Hematopoietic multipotent progenitor cell treated with erythropoietin and hydrocortisone succinate and interleukin-3 and kit ligand, for 17 days (in vitro differentiated cells): ENCODE measurements at regions not wholly inside any gene's neighbourhood (a gene's known extent, or its start where the extent isn't known, plus 50 kb on each side); places are given as distances from the start of the nearest gene placed in this dataset.
"Not testable (repeated sequence)": the region's sequence is repeated elsewhere in the genome, so short reads cannot be mapped to it uniquely, and the experiment has no call there.

ENCODE experiments used
- DNase-seq: peaks from one replicate; pipeline ENCODE4 v3.0.0-alpha.2; 2015; ENCODE audit warnings: low spot score

- DNase-seq: no peak
These were observed 55.1 kb downstream of the SOX9 start for GRCh38 chr17:72175787-72176515.

- DNase-seq: no peak
These were observed 55.7 kb downstream of the SOX9 start for GRCh38 chr17:72176516-72176851.

- no peak for DNase-seq
These were observed 56.3 kb downstream of the SOX9 start for GRCh38 chr17:72176951-72177660.

- no peak for DNase-seq
These were observed 56.9 kb downstream of the SOX9 start for GRCh38 chr17:72177738-72178137.

GRCh38 chr17:72182371-72182873, 61.6 kb downstream of the SOX9 start:
- no peak for DNase-seq

GRCh38 chr17:72183194-72183685, 62.4 kb downstream of the SOX9 start:
- no peak for DNase-seq

GRCh38 chr17:72184805-72185204, 64.0 kb downstream of the SOX9 start:
- DNase-seq: no peak

GRCh38 chr17:72185564-72185963, 64.7 kb downstream of the SOX9 start:
- DNase-seq: no peak

- no peak for DNase-seq
These were observed 66.7 kb downstream of the SOX9 start for GRCh38 chr17:72187556-72187955.

GRCh38 chr17:72188801-72189200, 68.0 kb downstream of the SOX9 start:
- DNase-seq: no peak

- DNase-seq: no peak
These were observed 69.2 kb downstream of the SOX9 start for GRCh38 chr17:72189768-72190593.

GRCh38 chr17:72191356-72191755, 70.5 kb downstream of the SOX9 start:
- no peak for DNase-seq

- DNase-seq: no peak
These were observed 71.3 kb downstream of the SOX9 start for GRCh38 chr17:72191921-72192799.

- no peak for DNase-seq
These were observed 72.0 kb downstream of the SOX9 start for GRCh38 chr17:72192800-72193192.

- DNase-seq: no peak
These were observed 72.7 kb downstream of the SOX9 start for GRCh38 chr17:72193391-72194106.

GRCh38 chr17:72194107-72194440, 73.3 kb downstream of the SOX9 start:
- DNase-seq: not testable (repeated sequence)

GRCh38 chr17:72199256-72199655, 78.4 kb downstream of the SOX9 start:
- no peak for DNase-seq

GRCh38 chr17:72204742-72205141, 83.9 kb downstream of the SOX9 start:
- no peak for DNase-seq

- DNase-seq: no peak
These were observed 84.5 kb downstream of the SOX9 start for GRCh38 chr17:72205357-72205756.

GRCh38 chr17:72205822-72206221, 85.0 kb downstream of the SOX9 start:
- DNase-seq: no peak

GRCh38 chr17:72206376-72206775, 85.6 kb downstream of the SOX9 start:
- DNase-seq: no peak
